GM12878 (cell line): ENCODE measurements at regions not wholly inside any gene's neighbourhood (a gene's known extent, or its start where the extent isn't known, plus 50 kb on each side); places are given as distances from the start of the nearest gene placed in this dataset.

Source experiments
- ATAC-seq: fragments of 200-7000 bp; cut with Tn5 transposase; 3 replicates; pipeline ENCODE4 v1.9.1; 2020; ENCODE audit warnings: mild to moderate bottlenecking, moderate library complexity
- BruUV-seq: library from RNA; stranded (reverse); fragments of 400-500 nt; replicated peaks from 2 replicates; lab custom pipeline; 2021; lab: Mats Ljungman, UMichigan
- CTCF ChIA-PET: fragments of 300-600 bp; sonication (Branson Sonifier 250); formaldehyde crosslinking; extraction: SDS; loops from one replicate; lab custom pipeline; 2021; ENCODE audit warnings: inconsistent platforms; lab: Yijun Ruan, JAX
- POLR2A ChIA-PET: fragments of 350-600 bp; formaldehyde crosslinking; extraction: SDS; loops from one replicate; lab custom pipeline; 2021; ENCODE audit warnings: inconsistent platforms; lab: Charles Lee
- RAD21 ChIA-PET: fragments of 300-600 bp; sonication (Branson Sonifier 250); formaldehyde crosslinking; loops from one replicate; lab custom pipeline; 2023; ENCODE audit warnings: antibody characterized with exemption; ENCODE audit not compliant: unreplicated experiment; lab: Charles Lee
- SMC1A ChIA-PET: fragments of 300-600 bp; sonication (Branson Sonifier 250); formaldehyde crosslinking; loops from one replicate; lab custom pipeline; 2023; ENCODE audit not compliant: unreplicated experiment, uncharacterized antibody; lab: Charles Lee
- DNase-seq: peaks from one replicate; pipeline ENCODE4 v3.0.0-alpha.2; 2011; ENCODE audit warnings: low read depth, low spot score
- FAIRE-seq: peaks from 3 replicates; lab custom pipeline; 2011; peaks lifted over from hg19 to GRCh38; lab: Jason Lieb, UNC
- H2AFZ ChIP-seq: 2 replicates; pipeline ENCODE4 v1.6.0; 2011; ENCODE audit warnings: low read depth, low read length, control low read depth; ENCODE audit not compliant: control insufficient read depth
- H3K27ac ChIP-seq: 2 replicates; pipeline ENCODE4 v1.5.1; 2011; ENCODE audit warnings: control low read depth; ENCODE audit not compliant: control insufficient read depth, insufficient read depth
- H3K27me3 ChIP-seq, 2 experiments: replicated peaks in 1 of 2; 2 replicates each; pipeline versions ENCODE4 v1.6.0 to v1.6.1; 2011; ENCODE audit warnings: low read length in 1 of 2; ENCODE audit not compliant: control insufficient read depth in 2 of 2, insufficient read depth in 2 of 2
- H3K36me3 ChIP-seq, 2 experiments: 2 replicates each; pipeline ENCODE4 v1.5.1; 2011; ENCODE audit warnings: low read length in 1 of 2; ENCODE audit not compliant: control insufficient read depth in 2 of 2, insufficient read depth in 2 of 2
- H3K4me1 ChIP-seq: 2 replicates; pipeline ENCODE4 v1.6.1; 2011; ENCODE audit warnings: mild to moderate bottlenecking, low read length, moderate library complexity, mixed read lengths; ENCODE audit not compliant: control insufficient read depth, insufficient read depth
- H3K4me2 ChIP-seq: 2 replicates; pipeline ENCODE4 v1.6.0; 2011; ENCODE audit warnings: control low read depth; ENCODE audit not compliant: control insufficient read depth, insufficient read depth
- H3K4me3 ChIP-seq: fragments of 200-600 bp; sonication (generic); 2 replicates; pipeline ENCODE4 v1.5.1; 2016
- H3K79me2 ChIP-seq: 2 replicates; pipeline ENCODE4 v1.6.0; 2011; ENCODE audit warnings: low read length; ENCODE audit not compliant: control insufficient read depth, insufficient read depth
- H3K9ac ChIP-seq: 2 replicates; pipeline ENCODE4 v1.8.0; 2011; ENCODE audit warnings: low read length, control low read depth, mixed read lengths; ENCODE audit not compliant: control insufficient read depth, insufficient read depth
- H3K9me3 ChIP-seq: replicated peaks from 3 replicates; pipeline ENCODE4 v1.5.1; 2011; ENCODE audit warnings: mild to moderate bottlenecking, low read length; ENCODE audit not compliant: control insufficient read depth, insufficient read depth
- H4K20me1 ChIP-seq: 2 replicates; pipeline ENCODE4 v1.6.0; 2011; ENCODE audit not compliant: control insufficient read depth, insufficient read depth
- CREB1 ChIP-seq: IDR thresholded peaks from 2 replicates; pipeline ENCODE4 v1.6.1; 2012; ENCODE audit warnings: low read depth, mild to moderate bottlenecking, inconsistent platforms
- CREM ChIP-seq: IDR thresholded peaks from 2 replicates; pipeline ENCODE4 v1.6.1; 2014; ENCODE audit warnings: antibody characterized with exemption, low read depth
- CUX1 ChIP-seq: IDR thresholded peaks from 2 replicates; pipeline ENCODE4 v1.6.1; 2012; ENCODE audit warnings: improper control_type of control experiment, low read depth, low read length; ENCODE audit not compliant: insufficient replicate concordance
- IKZF1 ChIP-seq: fragments of 450-650 bp; conservative IDR thresholded peaks from 2 replicates; pipeline ENCODE4 v1.6.1; 2017; ENCODE audit warnings: antibody characterized with exemption, mild to moderate bottlenecking
- NBN ChIP-seq: fragments of 450-650 bp; IDR thresholded peaks from 2 replicates; pipeline ENCODE4 v1.6.1; 2016
- SKIL ChIP-seq: fragments of 450-650 bp; IDR thresholded peaks from 2 replicates; pipeline ENCODE4 v1.6.1; 2017; ENCODE audit warnings: mild to moderate bottlenecking, low read depth, inconsistent platforms; ENCODE audit not compliant: poor library complexity, severe bottlenecking
- SMAD1 ChIP-seq: fragments of 450-650 bp; IDR thresholded peaks from 2 replicates; pipeline ENCODE4 v1.6.1; 2018; ENCODE audit warnings: mild to moderate bottlenecking, low read depth; ENCODE audit not compliant: partially characterized antibody
- TAF1 ChIP-seq: IDR thresholded peaks from 2 replicates; pipeline ENCODE4 v1.6.1; 2011; ENCODE audit warnings: mild to moderate bottlenecking, low read depth, low read length, borderline replicate concordance
- ZBTB11 ChIP-seq: fragments of 450-650 bp; formaldehyde crosslinking; IDR thresholded peaks from 2 replicates; pipeline ENCODE4 v1.5.0; 2022; ENCODE audit warnings: mild to moderate bottlenecking, missing genetic modification characterization
- ZBTB33 ChIP-seq: fragments of 450-650 bp; IDR thresholded peaks from 2 replicates; pipeline ENCODE4 v1.6.1; 2017; ENCODE audit warnings: mild to moderate bottlenecking
- ZZZ3 ChIP-seq: IDR thresholded peaks from 2 replicates; pipeline ENCODE4 v1.6.1; 2011; ENCODE audit warnings: low read depth; ENCODE audit not compliant: control insufficient read depth, insufficient read length
- WGBS: methylation state at CpG from one replicate; pipeline ENCODE4 v1.1.6; 2016; ENCODE audit warnings: low lambda C conversion rate; ENCODE audit not compliant: insufficient replicate concordance, insufficient coverage; ENCODE audit errors: missing lambda C conversion rate; 5-methylcytosine and 5-hydroxymethylcytosine counted together
- in situ Hi-C: fragments of 300-500 bp; cut with MboI; formaldehyde crosslinking; loops from 9 replicates; pipeline ENCODE4 v1.14.3; 2018; ENCODE audit warnings: mixed read lengths
- intact Hi-C: fragments of 100-400 bp; cut with micrococcal nuclease; formaldehyde crosslinking; loops from one replicate; pipeline ENCODE4 v1.14.2; 2022; ENCODE audit not compliant: unreplicated experiment

GRCh38 chrX:6812087-6812486, 277.2 kb upstream of the VCX3A start (continued):
- TF ChIP-seq CUX1, result no peak
- no peak for TF ChIP-seq SMAD1
- TF ChIP-seq ZBTB33, result no peak
- no peak for TF ChIP-seq IKZF1
- no peak for TF ChIP-seq CREM

GRCh38 chrX:6810776-6811175, 275.9 kb upstream of the VCX3A start:
- no peak for ATAC-seq
- in situ Hi-C loops, result no loop called here
- no peaks in the 10 kb centered on the region for H4K20me1 ChIP-seq
- SMC1A ChIA-PET, result interaction anchor here (0.6 kb wide), 1 partner anchor 106 kb away, joined by 3 read pairs; no protein-coding TSS in a partner anchor
- H3K4me1 ChIP-seq, result no peaks in the 10 kb centered on the region
- BruUV-seq, result no TSS peak
- H3K4me2 ChIP-seq, result no peak overlapping the region
- no peak for TF ChIP-seq ZZZ3
- no peak for TF ChIP-seq SKIL
- TF ChIP-seq CREB1, result no peak
- no peak for TF ChIP-seq NBN
- no peak for TF ChIP-seq TAF1
- no peak for TF ChIP-seq ZBTB11 (CRISPR knock-in tag)
- TF ChIP-seq, all 136 proteins: peak for 0
- H2AFZ ChIP-seq, result no peak overlapping the region
- intact Hi-C loops, result no loop called here
- 21% methylated on average over 2 of the region's 2 CpGs for WGBS
- ChIA-PET RAD21 (no interaction called here), POLR2A (no interaction called here), CTCF (no interaction called here)
- H3K9ac ChIP-seq, result no peak overlapping the region
- FAIRE-seq (no peak), DNase-seq (no peak)
- H3K4me3 ChIP-seq, result no peak overlapping the region
- H3K9me3 ChIP-seq, result no peaks in the 10 kb centered on the region
- no peaks in the 10 kb centered on the region for H3K27me3 ChIP-seq
- H3K36me3 ChIP-seq, result no peaks in the 10 kb centered on the region
- no peak overlapping the region for H3K27ac ChIP-seq
- H3K79me2 ChIP-seq, result no peaks in the 10 kb centered on the region
